ENCODE measurements at regions not wholly inside any gene's neighbourhood (a gene's known extent, or its start where the extent isn't known, plus 50 kb on each side); places are given as distances from the start of the nearest gene placed in this dataset.

DNA sequence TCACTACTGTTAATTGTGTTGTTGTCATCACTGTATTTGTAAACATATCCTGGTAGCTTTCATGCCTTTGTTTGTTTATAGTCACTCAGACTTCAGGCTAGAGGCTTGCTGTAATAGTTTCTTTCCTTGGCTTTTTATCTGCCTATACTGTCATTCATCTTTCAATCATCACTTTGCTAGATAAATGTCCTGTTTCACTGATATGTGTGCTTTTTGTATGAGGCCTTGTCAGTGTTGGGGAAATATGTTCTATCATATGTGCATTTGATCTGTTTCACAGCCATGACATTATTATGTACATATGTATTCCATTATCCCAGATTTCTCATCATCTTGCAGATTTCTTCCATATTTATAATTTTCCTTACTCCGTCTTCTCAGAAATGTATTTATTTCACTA lies 558.9 kb upstream of the LRFN5 start:
- Mint-ChIP-seq H3K27ac (no peak overlapping the region), H3K9me3 (peaks cover 10 to 11% of the 10 kb centered on the region in 2 donors), H3K4me1 (no peaks in the 10 kb centered on the region), H3K4me3 (no peak overlapping the region), H3K27me3 (ENCODE audit: low read depth in 2 of 2) (no peaks in the 10 kb centered on the region), H3K36me3 (no peaks in the 10 kb centered on the region)
- H3K9me3 ChIP-seq (ENCODE audit: control insufficient read depth, insufficient read depth, low read length), result no peaks in the 10 kb centered on the region
- H3K27me3 ChIP-seq (ENCODE audit: control insufficient read depth, insufficient read depth, low read length), result no peaks in the 10 kb centered on the region
- no peak overlapping the region for H3K4me3 ChIP-seq (ENCODE audit: low read length)
- no peaks in the 10 kb centered on the region for H3K4me1 ChIP-seq (ENCODE audit: control insufficient read depth, insufficient read depth, low read length)
- no peak overlapping the region for H3K27ac ChIP-seq (ENCODE audit: low read length)
- WGBS (ENCODE audit: insufficient coverage), result no CpG with 5 or more reads among the region's 1 CpG
- no peaks in the 10 kb centered on the region for H3K36me3 ChIP-seq (ENCODE audit: control insufficient read depth, insufficient read depth, low read length)
- intact Hi-C loops (cut with micrococcal nuclease), result no loop called here
- ATAC-seq (no peak), DNase-seq (no peak)
- TF ChIP-seq, protein P1, sequence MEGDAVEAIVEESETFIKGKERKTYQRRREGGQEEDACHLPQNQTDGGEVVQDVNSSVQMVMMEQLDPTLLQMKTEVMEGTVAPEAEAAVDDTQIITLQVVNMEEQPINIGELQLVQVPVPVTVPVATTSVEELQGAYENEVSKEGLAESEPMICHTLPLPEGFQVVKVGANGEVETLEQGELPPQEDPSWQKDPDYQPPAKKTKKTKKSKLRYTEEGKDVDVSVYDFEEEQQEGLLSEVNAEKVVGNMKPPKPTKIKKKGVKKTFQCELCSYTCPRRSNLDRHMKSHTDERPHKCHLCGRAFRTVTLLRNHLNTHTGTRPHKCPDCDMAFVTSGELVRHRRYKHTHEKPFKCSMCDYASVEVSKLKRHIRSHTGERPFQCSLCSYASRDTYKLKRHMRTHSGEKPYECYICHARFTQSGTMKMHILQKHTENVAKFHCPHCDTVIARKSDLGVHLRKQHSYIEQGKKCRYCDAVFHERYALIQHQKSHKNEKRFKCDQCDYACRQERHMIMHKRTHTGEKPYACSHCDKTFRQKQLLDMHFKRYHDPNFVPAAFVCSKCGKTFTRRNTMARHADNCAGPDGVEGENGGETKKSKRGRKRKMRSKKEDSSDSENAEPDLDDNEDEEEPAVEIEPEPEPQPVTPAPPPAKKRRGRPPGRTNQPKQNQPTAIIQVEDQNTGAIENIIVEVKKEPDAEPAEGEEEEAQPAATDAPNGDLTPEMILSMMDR (IDR thresholded peaks at IDR 0.05), result no peak

GRCh38 chr14:41037388-41037787 lies 569.3 kb upstream of the LRFN5 start:
- no peaks in the 10 kb centered on the region for H3K4me1 Mint-ChIP-seq
- WGBS (ENCODE audit: insufficient coverage), result 92% methylated on average over 3 of the region's 3 CpGs

GRCh38 chr14:41034969-41035368 lies 571.7 kb upstream of the LRFN5 start:
- Mint-ChIP-seq H3K27ac (no peak overlapping the region), H3K4me1 (no peaks in the 10 kb centered on the region), H3K27me3 (ENCODE audit: low read depth in 2 of 2) (no peaks in the 10 kb centered on the region), H3K9me3 (peaks cover 6 to 7% of the 10 kb centered on the region in 2 donors), H3K36me3 (no peaks in the 10 kb centered on the region), H3K4me3 (no peak overlapping the region)
- Histone ChIP-seq H3K4me1 (ENCODE audit: control insufficient read depth, insufficient read depth, low read length) (no peaks in the 10 kb centered on the region), H3K27ac (ENCODE audit: low read length) (no peak overlapping the region), H3K9me3 (ENCODE audit: control insufficient read depth, insufficient read depth, low read length) (peaks cover 4% of the 10 kb centered on the region), H3K4me3 (ENCODE audit: low read length) (no peak overlapping the region), H3K27me3 (ENCODE audit: control insufficient read depth, insufficient read depth, low read length) (no peaks in the 10 kb centered on the region), H3K36me3 (ENCODE audit: control insufficient read depth, insufficient read depth, low read length) (no peaks in the 10 kb centered on the region)
- TF ChIP-seq, protein P1 (IDR thresholded peaks at IDR 0.05), result no peak
- intact Hi-C loops (cut with micrococcal nuclease), result no loop called here
- whole genome bisulfite sequencing (ENCODE audit: insufficient coverage), result no CpG with 5 or more reads among the region's 1 CpG
- ATAC-seq, result no peak
- no peak for DNase-seq

More at GRCh38 chr14:41037388-41037787, 569.3 kb upstream of the LRFN5 start:
- DNase-seq, result no peak
- intact Hi-C loops (cut with micrococcal nuclease), result no loop called here
- H3K27ac ChIP-seq (ENCODE audit: low read length), result no peak overlapping the region
- Mint-ChIP-seq H3K9me3 (peaks cover 6 to 7% of the 10 kb centered on the region in 2 donors), H3K27ac (no peak overlapping the region), H3K4me3 (no peak overlapping the region), H3K36me3 (no peaks in the 10 kb centered on the region), H3K27me3 (ENCODE audit: low read depth in 2 of 2) (no peaks in the 10 kb centered on the region)
- H3K27me3 ChIP-seq (ENCODE audit: control insufficient read depth, insufficient read depth, low read length), result no peaks in the 10 kb centered on the region
- no peaks in the 10 kb centered on the region for H3K36me3 ChIP-seq (ENCODE audit: control insufficient read depth, insufficient read depth, low read length)
- H3K4me1 ChIP-seq (ENCODE audit: control insufficient read depth, insufficient read depth, low read length), result no peaks in the 10 kb centered on the region
- TF ChIP-seq, protein P1 (IDR thresholded peaks at IDR 0.05), result no peak
- H3K4me3 ChIP-seq (ENCODE audit: low read length), result no peak overlapping the region
- H3K9me3 ChIP-seq (ENCODE audit: control insufficient read depth, insufficient read depth, low read length), result peaks cover 4% of the 10 kb centered on the region
- ATAC-seq, result no peak

DNA sequence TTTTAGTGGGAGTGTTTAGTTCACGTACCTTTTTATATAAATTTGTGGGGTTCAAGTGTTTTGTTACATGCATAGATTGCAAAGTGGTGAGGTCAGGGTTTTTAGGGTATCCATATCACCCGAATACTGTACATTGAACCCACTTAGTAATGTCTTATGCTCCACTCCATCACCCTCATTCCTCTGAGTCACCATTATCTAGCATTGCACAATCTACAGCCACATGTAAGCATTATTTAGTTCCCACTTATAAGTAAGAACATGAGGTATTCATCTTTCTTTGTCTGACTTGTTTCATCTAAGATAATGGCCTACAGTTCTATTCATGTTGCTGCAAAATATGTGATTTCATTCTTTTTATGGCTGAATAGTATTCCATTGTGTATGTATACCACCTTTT lies 583.7 kb upstream of the LRFN5 start:
- no peak overlapping the region for H3K27ac Mint-ChIP-seq
- intact Hi-C loops (cut with micrococcal nuclease), result no loop called here
- no peak for ATAC-seq
- H3K27me3 Mint-ChIP-seq (ENCODE audit: low read depth in 2 of 2), result no peaks in the 10 kb centered on the region
- H3K4me1 ChIP-seq (ENCODE audit: control insufficient read depth, insufficient read depth, low read length), result no peaks in the 10 kb centered on the region
- no CpG with 5 or more reads among the region's 2 CpGs for WGBS (ENCODE audit: insufficient coverage)
- DNase-seq, result no peak
- no peak overlapping the region for H3K4me3 ChIP-seq (ENCODE audit: low read length)
- H3K9me3 ChIP-seq (ENCODE audit: control insufficient read depth, insufficient read depth, low read length), result no peaks in the 10 kb centered on the region
- H3K4me1 Mint-ChIP-seq, result no peaks in the 10 kb centered on the region
- H3K4me3 Mint-ChIP-seq, result no peak overlapping the region
- H3K36me3 ChIP-seq (ENCODE audit: control insufficient read depth, insufficient read depth, low read length), result no peaks in the 10 kb centered on the region
- TF ChIP-seq, protein P1 (IDR thresholded peaks at IDR 0.05), result no peak
- peaks cover 9% of the 10 kb centered on the region for H3K36me3 Mint-ChIP-seq
- H3K27ac ChIP-seq (ENCODE audit: low read length), result no peak overlapping the region
- H3K27me3 ChIP-seq (ENCODE audit: control insufficient read depth, insufficient read depth, low read length), result no peaks in the 10 kb centered on the region
- H3K9me3 Mint-ChIP-seq, result peaks cover 2 to 21% of the 10 kb centered on the region in 2 donors
